ENCODE measurements at regions not wholly inside any gene's neighbourhood (a gene's known extent, or its start where the extent isn't known, plus 50 kb on each side); places are given as distances from the start of the nearest gene placed in this dataset.

- H3K36me3 Mint-ChIP-seq (ENCODE audit: low read depth), result no peaks in the 10 kb centered on the region
- TF ChIP-seq, protein P1, sequence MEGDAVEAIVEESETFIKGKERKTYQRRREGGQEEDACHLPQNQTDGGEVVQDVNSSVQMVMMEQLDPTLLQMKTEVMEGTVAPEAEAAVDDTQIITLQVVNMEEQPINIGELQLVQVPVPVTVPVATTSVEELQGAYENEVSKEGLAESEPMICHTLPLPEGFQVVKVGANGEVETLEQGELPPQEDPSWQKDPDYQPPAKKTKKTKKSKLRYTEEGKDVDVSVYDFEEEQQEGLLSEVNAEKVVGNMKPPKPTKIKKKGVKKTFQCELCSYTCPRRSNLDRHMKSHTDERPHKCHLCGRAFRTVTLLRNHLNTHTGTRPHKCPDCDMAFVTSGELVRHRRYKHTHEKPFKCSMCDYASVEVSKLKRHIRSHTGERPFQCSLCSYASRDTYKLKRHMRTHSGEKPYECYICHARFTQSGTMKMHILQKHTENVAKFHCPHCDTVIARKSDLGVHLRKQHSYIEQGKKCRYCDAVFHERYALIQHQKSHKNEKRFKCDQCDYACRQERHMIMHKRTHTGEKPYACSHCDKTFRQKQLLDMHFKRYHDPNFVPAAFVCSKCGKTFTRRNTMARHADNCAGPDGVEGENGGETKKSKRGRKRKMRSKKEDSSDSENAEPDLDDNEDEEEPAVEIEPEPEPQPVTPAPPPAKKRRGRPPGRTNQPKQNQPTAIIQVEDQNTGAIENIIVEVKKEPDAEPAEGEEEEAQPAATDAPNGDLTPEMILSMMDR (IDR thresholded peaks at IDR 0.05; ENCODE audit: unreplicated experiment in 3 of 3), result no peak
- H3K27me3 Mint-ChIP-seq (ENCODE audit: low read depth), result peaks cover 26% of the 10 kb centered on the region
- no peak overlapping the region for H3K4me3 Mint-ChIP-seq
- H3K4me1 Mint-ChIP-seq, result no peaks in the 10 kb centered on the region
- H3K27ac Mint-ChIP-seq, result no peak overlapping the region
- peaks cover 3% of the 10 kb centered on the region for H3K9me3 Mint-ChIP-seq
Measured at GRCh38 chr16:79359082-79359481, 241.5 kb downstream of the MAF start.

GRCh38 chr16:79358188-79358587 is 242.3 kb downstream of the MAF start:
- Mint-ChIP-seq H3K4me1 (no peaks in the 10 kb centered on the region), H3K36me3 (ENCODE audit: low read depth) (no peaks in the 10 kb centered on the region), H3K9me3 (no peaks in the 10 kb centered on the region), H3K4me3 (no peak overlapping the region), H3K27me3 (ENCODE audit: low read depth) (peaks cover 24% of the 10 kb centered on the region), H3K27ac (no peak overlapping the region)
- TF ChIP-seq, protein P1 (IDR thresholded peaks at IDR 0.05; ENCODE audit: unreplicated experiment in 3 of 3), result no peak

GRCh38 chr16:79355600-79356358 is 244.8 kb downstream of the MAF start:
- H3K27ac Mint-ChIP-seq, result no peak overlapping the region
- H3K36me3 Mint-ChIP-seq (ENCODE audit: low read depth), result no peaks in the 10 kb centered on the region
- no peak overlapping the region for H3K4me3 Mint-ChIP-seq
- TF ChIP-seq, protein P1 (IDR thresholded peaks at IDR 0.05; ENCODE audit: unreplicated experiment in 3 of 3), result no peak
- H3K9me3 Mint-ChIP-seq, result no peaks in the 10 kb centered on the region
- peaks cover under 1% of the 10 kb centered on the region for H3K4me1 Mint-ChIP-seq
- H3K27me3 Mint-ChIP-seq (ENCODE audit: low read depth), result peaks cover 23% of the 10 kb centered on the region

DNA sequence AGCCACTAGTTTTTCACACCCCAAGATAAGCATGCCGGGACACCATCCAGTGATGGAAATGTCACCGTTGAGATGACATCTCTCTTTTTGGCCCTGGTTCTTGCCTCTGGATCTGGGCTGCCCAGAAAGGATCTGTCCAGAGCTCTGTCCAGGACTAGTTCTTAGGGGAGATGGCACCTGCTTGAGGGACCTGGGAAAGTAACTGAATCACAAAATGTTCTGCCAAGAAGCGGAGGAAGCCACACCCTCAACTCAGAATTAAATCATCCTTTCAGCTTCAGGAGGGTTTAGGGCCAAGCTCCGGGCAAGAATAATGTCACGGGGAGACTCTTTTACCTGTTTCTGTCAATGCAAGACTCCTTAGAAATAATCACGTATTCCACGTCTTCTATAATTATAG is 248.6 kb downstream of the MAF start:
- no peaks in the 10 kb centered on the region for H3K36me3 Mint-ChIP-seq (ENCODE audit: low read depth)

GRCh38 chr16:79349803-79350202 is 250.7 kb downstream of the MAF start:
- TF ChIP-seq, protein P1 (IDR thresholded peaks at IDR 0.05; ENCODE audit: unreplicated experiment in 3 of 3), result no peak
- Mint-ChIP-seq H3K27ac (no peak overlapping the region), H3K27me3 (ENCODE audit: low read depth) (peaks cover 37% of the 10 kb centered on the region), H3K4me3 (no peak overlapping the region), H3K36me3 (ENCODE audit: low read depth) (no peaks in the 10 kb centered on the region), H3K4me1 (peaks cover 5% of the 10 kb centered on the region), H3K9me3 (no peaks in the 10 kb centered on the region)

More for the DNA sequence above, 248.6 kb downstream of the MAF start:
- TF ChIP-seq, protein P1 (IDR thresholded peaks at IDR 0.05; ENCODE audit: unreplicated experiment in 3 of 3), result no peak
- Mint-ChIP-seq H3K4me3 (no peak overlapping the region), H3K27me3 (ENCODE audit: low read depth) (peaks cover 40% of the 10 kb centered on the region), H3K27ac (no peak overlapping the region), H3K4me1 (peaks cover 5% of the 10 kb centered on the region), H3K9me3 (no peaks in the 10 kb centered on the region)
